ENCODE measurements at regions not wholly inside any gene's neighbourhood (a gene's known extent, or its start where the extent isn't known, plus 50 kb on each side); places are given as distances from the start of the nearest gene placed in this dataset.

DNA sequence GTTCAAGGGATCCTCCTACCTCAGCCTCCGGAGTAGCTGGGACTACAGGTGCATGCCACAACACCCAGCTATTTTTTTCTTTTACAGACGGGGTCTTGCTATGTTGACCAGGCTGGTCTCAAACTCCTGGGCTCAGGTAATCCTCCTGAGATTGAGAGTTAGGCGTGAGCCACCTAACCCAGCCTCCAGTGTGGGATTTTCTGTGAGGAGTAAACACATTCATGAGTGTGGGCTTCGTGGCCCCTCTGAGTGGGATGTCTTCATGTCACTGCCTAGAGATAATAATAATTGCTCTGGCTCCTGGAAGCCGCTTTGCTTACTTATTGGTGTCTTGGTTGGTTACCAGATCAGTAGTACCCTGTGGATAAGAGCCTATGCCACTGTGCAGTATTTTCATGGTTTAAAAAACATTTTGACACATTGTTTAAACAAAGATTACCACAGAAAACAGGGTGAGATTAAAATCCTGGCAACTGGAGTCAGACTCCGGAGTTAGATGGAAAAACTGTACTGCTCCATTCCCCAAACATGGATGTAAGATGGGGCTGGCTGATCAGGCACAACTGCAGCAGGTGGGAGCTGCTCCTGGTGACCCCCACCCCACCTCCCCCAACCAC lies 159.1 kb upstream of the RAB4A start:
- H3K4me3 ChIP-seq (ENCODE audit: low read depth, low read length) = no peak overlapping the region
- TF ChIP-seq, protein P1, sequence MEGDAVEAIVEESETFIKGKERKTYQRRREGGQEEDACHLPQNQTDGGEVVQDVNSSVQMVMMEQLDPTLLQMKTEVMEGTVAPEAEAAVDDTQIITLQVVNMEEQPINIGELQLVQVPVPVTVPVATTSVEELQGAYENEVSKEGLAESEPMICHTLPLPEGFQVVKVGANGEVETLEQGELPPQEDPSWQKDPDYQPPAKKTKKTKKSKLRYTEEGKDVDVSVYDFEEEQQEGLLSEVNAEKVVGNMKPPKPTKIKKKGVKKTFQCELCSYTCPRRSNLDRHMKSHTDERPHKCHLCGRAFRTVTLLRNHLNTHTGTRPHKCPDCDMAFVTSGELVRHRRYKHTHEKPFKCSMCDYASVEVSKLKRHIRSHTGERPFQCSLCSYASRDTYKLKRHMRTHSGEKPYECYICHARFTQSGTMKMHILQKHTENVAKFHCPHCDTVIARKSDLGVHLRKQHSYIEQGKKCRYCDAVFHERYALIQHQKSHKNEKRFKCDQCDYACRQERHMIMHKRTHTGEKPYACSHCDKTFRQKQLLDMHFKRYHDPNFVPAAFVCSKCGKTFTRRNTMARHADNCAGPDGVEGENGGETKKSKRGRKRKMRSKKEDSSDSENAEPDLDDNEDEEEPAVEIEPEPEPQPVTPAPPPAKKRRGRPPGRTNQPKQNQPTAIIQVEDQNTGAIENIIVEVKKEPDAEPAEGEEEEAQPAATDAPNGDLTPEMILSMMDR (IDR thresholded peaks at IDR 0.05; ENCODE audit: control insufficient read depth, extremely low read depth, insufficient read depth) = no peak
- no peak for DNase-seq (ENCODE audit: low read depth)

DNA sequence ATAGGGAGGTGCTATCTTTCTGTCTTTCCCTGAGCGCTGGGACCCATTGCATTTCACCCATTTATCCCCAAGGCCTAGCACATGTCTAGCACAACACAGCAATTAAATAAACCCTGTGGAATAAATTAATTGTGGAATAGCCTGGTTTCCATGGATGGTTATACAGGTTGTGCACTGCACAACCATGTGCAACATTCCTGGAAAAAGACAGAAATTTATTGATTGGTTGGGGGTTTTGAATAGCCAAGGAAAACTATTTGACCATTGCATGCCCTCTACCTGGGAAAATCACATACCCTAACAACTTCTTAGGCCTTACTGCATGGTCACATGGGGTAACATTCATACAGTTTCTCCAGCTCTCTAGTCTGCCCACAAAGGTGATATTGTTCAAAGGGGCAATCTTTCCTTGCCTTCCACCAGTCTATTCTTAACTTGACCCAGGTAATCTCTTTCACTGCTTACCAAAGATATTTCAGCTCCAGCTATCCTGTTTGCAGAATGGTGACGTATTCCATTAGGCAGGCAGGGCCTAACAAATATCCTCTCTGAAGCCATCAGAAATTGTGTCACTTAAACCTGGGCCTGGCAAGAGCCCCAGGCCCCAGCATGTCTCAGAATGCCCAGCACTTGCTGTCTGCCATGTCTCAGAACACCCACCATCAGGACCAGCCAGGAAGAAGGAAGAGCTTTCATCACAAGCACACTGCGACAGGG lies 157.9 kb upstream of the RAB4A start:
- no peak overlapping the region for H3K4me3 ChIP-seq (ENCODE audit: low read depth, low read length)
- TF ChIP-seq, protein P1 (IDR thresholded peaks at IDR 0.05; ENCODE audit: control insufficient read depth, extremely low read depth, insufficient read depth) = no peak
- no peak for DNase-seq (ENCODE audit: low read depth)

DNA sequence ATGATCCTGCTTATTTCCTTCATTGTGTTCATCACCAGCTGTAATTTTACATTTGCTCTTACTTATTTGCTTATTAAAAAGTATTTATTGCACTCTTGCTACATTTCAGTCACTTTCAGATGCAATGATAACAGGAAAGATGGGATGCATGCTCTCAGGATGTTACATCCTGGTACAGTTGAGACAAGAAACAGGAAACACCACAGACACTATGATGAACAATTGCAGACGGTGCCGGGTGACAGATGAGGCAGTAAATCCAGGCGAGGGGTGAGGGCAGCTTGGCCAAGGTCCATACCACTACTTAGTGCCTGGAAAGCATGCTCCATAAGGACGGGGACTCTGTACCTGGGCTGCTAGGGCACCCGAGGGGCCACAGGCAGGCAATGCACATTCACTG lies 156.6 kb upstream of the RAB4A start:
- DNase-seq (ENCODE audit: low read depth) = no peak
- H3K4me3 ChIP-seq (ENCODE audit: low read depth, low read length) = no peak overlapping the region
- TF ChIP-seq, protein P1 (IDR thresholded peaks at IDR 0.05; ENCODE audit: control insufficient read depth, extremely low read depth, insufficient read depth) = no peak

DNA sequence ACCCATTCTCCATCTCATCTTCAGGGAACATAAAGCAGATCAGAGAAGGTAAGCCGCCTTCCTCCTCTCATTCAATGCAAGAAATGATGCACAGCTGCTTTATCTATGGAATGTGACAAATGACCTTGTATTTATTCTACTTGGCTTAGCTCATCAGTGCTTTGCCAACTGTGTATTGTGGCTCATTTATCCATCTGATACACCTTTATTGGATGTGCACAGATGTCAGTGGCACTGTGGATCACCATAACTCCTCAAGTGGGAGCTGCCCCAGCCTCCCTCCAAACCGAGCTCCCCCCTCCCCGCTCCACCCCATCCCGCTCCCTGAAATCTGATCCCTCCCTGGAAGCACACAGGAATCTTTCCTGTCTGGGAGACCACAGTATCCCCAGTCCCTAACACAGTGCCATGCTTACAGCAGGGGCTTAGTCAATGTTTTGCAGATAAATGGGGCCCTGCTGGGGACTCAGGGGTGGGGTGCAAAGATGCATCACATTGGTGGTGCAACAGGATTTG lies 156.0 kb upstream of the RAB4A start:
- H3K4me3 ChIP-seq (ENCODE audit: low read depth, low read length) = no peak overlapping the region
- DNase-seq (ENCODE audit: low read depth) = no peak
- TF ChIP-seq, protein P1 (IDR thresholded peaks at IDR 0.05; ENCODE audit: control insufficient read depth, extremely low read depth, insufficient read depth) = no peak

DNA sequence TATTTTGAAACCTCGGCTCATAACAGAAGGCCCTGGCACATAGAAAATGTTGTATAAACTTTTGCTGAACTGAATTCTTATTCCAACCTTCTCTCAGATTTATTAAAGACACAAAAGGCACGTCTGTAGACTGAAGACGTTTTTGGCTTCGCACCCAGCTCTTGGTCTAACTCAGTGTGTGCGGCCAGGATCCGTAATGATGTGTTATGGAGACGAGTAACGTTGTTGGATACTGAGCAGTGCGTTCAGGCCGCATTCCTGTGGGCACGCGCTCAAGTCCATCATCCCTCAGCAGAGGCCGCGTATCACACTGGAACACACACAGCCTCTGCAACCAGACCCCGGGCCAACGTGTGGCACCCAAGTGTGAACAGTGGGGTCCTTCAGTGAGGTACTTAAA lies 154.8 kb upstream of the RAB4A start:
- H3K4me3 ChIP-seq (ENCODE audit: low read depth, low read length) = no peak overlapping the region
- DNase-seq (ENCODE audit: low read depth) = no peak
- TF ChIP-seq, protein P1 (IDR thresholded peaks at IDR 0.05; ENCODE audit: control insufficient read depth, extremely low read depth, insufficient read depth) = no peak

DNA sequence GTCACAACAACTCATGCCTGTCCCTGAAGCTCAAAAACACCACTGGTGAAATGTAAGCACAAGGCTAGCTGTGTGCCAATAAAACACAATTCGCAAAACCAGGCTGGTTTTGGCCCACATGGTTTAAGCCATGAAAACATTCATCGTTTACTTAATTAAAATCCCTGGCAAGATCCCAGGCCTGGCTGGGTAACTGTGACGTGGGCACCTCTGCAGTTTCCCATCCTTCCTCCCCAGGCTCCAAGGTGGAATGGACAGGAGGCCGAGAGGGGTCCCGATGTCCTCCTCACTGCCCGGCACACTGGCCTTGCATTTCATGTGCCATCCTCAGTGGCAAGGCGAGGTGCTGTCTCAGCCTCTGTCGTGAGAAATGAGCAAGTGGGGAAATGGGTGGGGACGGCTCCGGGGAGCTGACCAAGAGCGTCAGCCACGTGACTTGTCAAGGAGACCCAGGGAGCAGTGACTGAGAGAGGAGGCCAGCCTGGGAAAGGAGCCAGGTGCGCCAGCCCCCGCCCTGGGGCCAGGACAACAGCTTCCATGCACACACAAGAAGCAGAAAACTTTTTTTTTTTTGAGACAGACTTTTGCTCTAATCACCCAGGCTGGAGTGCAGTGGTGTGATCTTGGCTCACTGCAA lies 153.1 kb upstream of the RAB4A start:
- no peak overlapping the region for H3K4me3 ChIP-seq (ENCODE audit: low read depth, low read length)
- TF ChIP-seq, protein P1 (IDR thresholded peaks at IDR 0.05; ENCODE audit: control insufficient read depth, extremely low read depth, insufficient read depth) = no peak
- DNase-seq (ENCODE audit: low read depth) = peak; percentile 39
